ENCODE measurements at regions not wholly inside any gene's neighbourhood (a gene's known extent, or its start where the extent isn't known, plus 50 kb on each side); places are given as distances from the start of the nearest gene placed in this dataset.
A peak's percentile ranks its signal among the peaks of the same experiment; 100 is the strongest.

- Histone ChIP-seq H3K36me3 (no peaks in the 10 kb centered on the region), H3K9me3 (no peaks in the 10 kb centered on the region), H3K27me3 (no peaks in the 10 kb centered on the region), H3K4me3 (no peak overlapping the region), H3K27ac (no peak overlapping the region), H3K4me1 (no peaks in the 10 kb centered on the region)
- DNase-seq (ENCODE audit: low spot score in 2 of 2) = no peak
- TF ChIP-seq POLR2AphosphoS5 (IDR thresholded peaks at IDR 0.05) = no peak
- TF ChIP-seq POLR2A (IDR thresholded peaks at IDR 0.05) = no peak
- no peak for TF ChIP-seq CTCF (IDR thresholded peaks at IDR 0.05)
- intact Hi-C loops (cut with DNase I; ENCODE audit: low total_unique reads) = no loop called here
Measured at GRCh38 chr3:137687181-137687879, 76.8 kb upstream of the SOX14 start.

- Histone ChIP-seq H3K9me3 (no peaks in the 10 kb centered on the region), H3K4me3 (no peak overlapping the region), H3K27me3 (peaks cover 0 to 4% of the 10 kb centered on the region in 2 donors), H3K36me3 (no peaks in the 10 kb centered on the region), H3K4me1 (no peaks in the 10 kb centered on the region), H3K27ac (no peak overlapping the region)
- intact Hi-C loops (cut with DNase I; ENCODE audit: low total_unique reads) = no loop called here
- peak in 1 of 2 donors; percentile 54 for DNase-seq (ENCODE audit: low spot score in 2 of 2)
- TF ChIP-seq POLR2A (IDR thresholded peaks at IDR 0.05) = no peak
- peak in 1 of 3 donors; percentile 28 for TF ChIP-seq CTCF (IDR thresholded peaks at IDR 0.05)
Measured at GRCh38 chr3:137692803-137693431, 71.2 kb upstream of the SOX14 start.

- Histone ChIP-seq H3K9me3 (no peaks in the 10 kb centered on the region), H3K4me1 (no peaks in the 10 kb centered on the region), H3K36me3 (no peaks in the 10 kb centered on the region), H3K27me3 (peaks cover 0 to 4% of the 10 kb centered on the region in 2 donors), H3K27ac (no peak overlapping the region), H3K4me3 (no peak overlapping the region)
- no peak for TF ChIP-seq POLR2A (IDR thresholded peaks at IDR 0.05)
- no peak for DNase-seq (ENCODE audit: low spot score in 2 of 2)
- intact Hi-C loops (cut with DNase I; ENCODE audit: low total_unique reads) = no loop called here
Measured at GRCh38 chr3:137693791-137694190, 70.3 kb upstream of the SOX14 start.

- H3K36me3 ChIP-seq = no peaks in the 10 kb centered on the region
- no peak for DNase-seq (ENCODE audit: low spot score in 2 of 2)
- H3K27me3 ChIP-seq = peaks cover 0 to 4% of the 10 kb centered on the region in 2 donors
- no peak overlapping the region for H3K4me3 ChIP-seq
- no peaks in the 10 kb centered on the region for H3K4me1 ChIP-seq
- no peaks in the 10 kb centered on the region for H3K9me3 ChIP-seq
- intact Hi-C loops (cut with DNase I; ENCODE audit: low total_unique reads) = no loop called here
- TF ChIP-seq POLR2AphosphoS5 (IDR thresholded peaks at IDR 0.05) (no peak), CTCF (IDR thresholded peaks at IDR 0.05) (no peak), POLR2A (IDR thresholded peaks at IDR 0.05) (no peak)
- H3K27ac ChIP-seq = no peak overlapping the region
Measured at GRCh38 chr3:137694836-137695235, 69.3 kb upstream of the SOX14 start.

GRCh38 chr3:137695351-137695750 is 68.8 kb upstream of the SOX14 start:
- intact Hi-C loops (cut with DNase I; ENCODE audit: low total_unique reads) = no loop called here
- no peak for TF ChIP-seq CTCF (IDR thresholded peaks at IDR 0.05)
- TF ChIP-seq POLR2A (IDR thresholded peaks at IDR 0.05) = no peak
- no peak for TF ChIP-seq POLR2AphosphoS5 (IDR thresholded peaks at IDR 0.05)
- no peaks in the 10 kb centered on the region for H3K9me3 ChIP-seq

More at GRCh38 chr3:137695351-137695750, 68.8 kb upstream of the SOX14 start:
- Histone ChIP-seq H3K36me3 (no peaks in the 10 kb centered on the region), H3K27ac (no peak overlapping the region), H3K27me3 (peaks cover 0 to 4% of the 10 kb centered on the region in 2 donors), H3K4me1 (no peaks in the 10 kb centered on the region), H3K4me3 (no peak overlapping the region)
- no peak for DNase-seq (ENCODE audit: low spot score in 2 of 2)
